ENCODE measurements at regions not wholly inside any gene's neighbourhood (a gene's known extent, or its start where the extent isn't known, plus 50 kb on each side); places are given as distances from the start of the nearest gene placed in this dataset.

GRCh38 chr3:147653367-147653923, 244.3 kb downstream of the ZIC1 start:
- no peak overlapping the region for H2AFZ ChIP-seq (ENCODE audit: low read depth, low read length)

GRCh38 chr3:147654827-147655226, 245.7 kb downstream of the ZIC1 start:
- Histone ChIP-seq H3K27me3 (ENCODE audit: insufficient read depth, low read depth, low read length) (no peaks in the 10 kb centered on the region), H3K9ac (ENCODE audit: low read length) (no peak overlapping the region), H3K4me3 (ENCODE audit: low read length) (no peak overlapping the region), H3K27ac (ENCODE audit: low read length) (no peak overlapping the region), H3K36me3 (ENCODE audit: insufficient read depth, low read length) (no peaks in the 10 kb centered on the region), H3F3A (ENCODE audit: insufficient read depth, low read length, poor library complexity, severe bottlenecking) (no peaks in the 10 kb centered on the region), H3K79me2 (replicated peaks; ENCODE audit: insufficient read depth, low read length) (no peaks in the 10 kb centered on the region), H3K9me3 (ENCODE audit: low read length) (no peaks in the 10 kb centered on the region), H2AFZ (ENCODE audit: low read depth, low read length) (no peak overlapping the region), H4K20me1 (ENCODE audit: insufficient read depth) (no peaks in the 10 kb centered on the region), H3K9me2 (ENCODE audit: insufficient read depth, low read length) (no peaks in the 10 kb centered on the region), H3K4me2 (ENCODE audit: low read length) (no peak overlapping the region)
- TF ChIP-seq SMC3 (conservative IDR thresholded peaks at IDR 0.05; ENCODE audit: poor library complexity) (no peak), RAD21 (conservative IDR thresholded peaks at IDR 0.05) (no peak), MXI1 (conservative IDR thresholded peaks at IDR 0.05; ENCODE audit: poor library complexity, severe bottlenecking) (no peak), CTCF (IDR thresholded peaks at IDR 0.05; ENCODE audit: poor library complexity, severe bottlenecking) (no peak), EZH2 (IDR thresholded peaks at IDR 0.05; ENCODE audit: borderline replicate concordance, insufficient read depth, low read length, poor library complexity, severe bottlenecking) (no peak)

More at GRCh38 chr3:147653367-147653923, 244.3 kb downstream of the ZIC1 start:
- Histone ChIP-seq H3K9ac (ENCODE audit: low read length) (no peak overlapping the region), H4K20me1 (ENCODE audit: insufficient read depth) (no peaks in the 10 kb centered on the region), H3K9me2 (ENCODE audit: insufficient read depth, low read length) (no peaks in the 10 kb centered on the region), H3K9me3 (ENCODE audit: low read length) (no peaks in the 10 kb centered on the region), H3K79me2 (replicated peaks; ENCODE audit: insufficient read depth, low read length) (no peaks in the 10 kb centered on the region), H3F3A (ENCODE audit: insufficient read depth, low read length, poor library complexity, severe bottlenecking) (no peaks in the 10 kb centered on the region), H3K4me3 (ENCODE audit: low read length) (no peak overlapping the region), H3K27ac (ENCODE audit: low read length) (no peak overlapping the region), H3K4me2 (ENCODE audit: low read length) (no peak overlapping the region), H3K27me3 (ENCODE audit: insufficient read depth, low read depth, low read length) (no peaks in the 10 kb centered on the region), H3K36me3 (ENCODE audit: insufficient read depth, low read length) (no peaks in the 10 kb centered on the region)
- TF ChIP-seq SMC3 (conservative IDR thresholded peaks at IDR 0.05; ENCODE audit: poor library complexity) (no peak), EP300 (conservative IDR thresholded peaks at IDR 0.05; ENCODE audit: poor library complexity, severe bottlenecking) (no peak), POLR2AphosphoS5 (IDR thresholded peaks at IDR 0.05) (no peak), REST (IDR thresholded peaks at IDR 0.05; ENCODE audit: borderline replicate concordance) (no peak), CTCF (IDR thresholded peaks at IDR 0.05; ENCODE audit: poor library complexity, severe bottlenecking) (no peak), EZH2 (IDR thresholded peaks at IDR 0.05; ENCODE audit: borderline replicate concordance, insufficient read depth, low read length, poor library complexity, severe bottlenecking) (no peak), RAD21 (conservative IDR thresholded peaks at IDR 0.05) (no peak)
